H1 (cell line): ENCODE measurements at regions not wholly inside any gene's neighbourhood (a gene's known extent, or its start where the extent isn't known, plus 50 kb on each side); places are given as distances from the start of the nearest gene placed in this dataset.

Experiments
- CTCF ChIA-PET: fragments of 300-600 bp; sonication (Branson Sonifier 250); formaldehyde crosslinking; loops from one replicate; lab custom pipeline; 2021; ENCODE audit not compliant: partially characterized antibody; lab: Charles Lee
- POLR2A ChIA-PET: fragments of 300-600 bp; sonication (Branson Sonifier 250); formaldehyde crosslinking; loops from one replicate; lab custom pipeline; 2021; ENCODE audit warnings: inconsistent platforms; ENCODE audit not compliant: partially characterized antibody; lab: Charles Lee
- DNase-seq, 2 experiments: peaks; one replicate each; pipeline versions ENCODE4 v3.0.0 to v3.0.0-alpha.2; 2010 to 2022; ENCODE audit warnings: low spot score in 2 of 2, low read depth in 1 of 2, mixed read lengths in 1 of 2
- FAIRE-seq: peaks from 2 replicates; lab custom pipeline; 2011; peaks lifted over from hg19 to GRCh38; lab: Jason Lieb, UNC
- H2AFZ ChIP-seq: 2 replicates; pipeline ENCODE4 v1.8.1; 2012; ENCODE audit warnings: low read length, inconsistent platforms
- H2AK5ac ChIP-seq: 2 replicates; pipeline ENCODE4 v1.6.1; 2013; ENCODE audit warnings: low read depth, low read length
- H2BK120ac ChIP-seq: replicated peaks from 2 replicates; pipeline ENCODE3; 2013; ENCODE audit warnings: low read depth, low read length, inconsistent platforms
- H2BK12ac ChIP-seq: 2 replicates; pipeline ENCODE4 v1.6.1; 2013; ENCODE audit warnings: low read depth, low read length
- H2BK15ac ChIP-seq: 2 replicates; pipeline ENCODE4 v1.6.1; 2013; ENCODE audit warnings: low read length
- H2BK20ac ChIP-seq: 2 replicates; pipeline ENCODE4 v1.6.1; 2013; ENCODE audit warnings: low read length
- H2BK5ac ChIP-seq: 2 replicates; pipeline ENCODE4 v1.6.1; 2013; ENCODE audit warnings: low read depth, low read length
- H3K14ac ChIP-seq: 2 replicates; pipeline ENCODE4 v1.6.1; 2013; ENCODE audit warnings: inconsistent platforms; ENCODE audit not compliant: insufficient read length
- H3K18ac ChIP-seq: 2 replicates; pipeline ENCODE4 v1.6.1; 2013; ENCODE audit warnings: low read length; ENCODE audit errors: extremely low read depth
- H3K23ac ChIP-seq: 2 replicates; pipeline ENCODE4 v1.6.1; 2013; ENCODE audit warnings: inconsistent platforms; ENCODE audit not compliant: insufficient read length
- H3K23me2 ChIP-seq: 2 replicates; pipeline ENCODE4 v1.6.1; 2013; ENCODE audit warnings: low read depth, low read length
- H3K27ac ChIP-seq: 2 replicates; pipeline ENCODE4 v1.6.1; 2011; ENCODE audit warnings: low read depth, low read length, inconsistent platforms
- H3K27me3 ChIP-seq, 4 experiments: replicated peaks in 1 of 4; 1 replicate in 1 of 4; 2 replicates in 3 of 4; pipeline versions ENCODE4 v1.6.1 to v1.8.1; 2011 to 2013; ENCODE audit warnings: low read length in 3 of 4, mild to moderate bottlenecking in 3 of 4, inconsistent platforms in 2 of 4, mixed read lengths in 2 of 4, moderate library complexity in 1 of 4; ENCODE audit not compliant: control insufficient read depth in 3 of 4, insufficient read depth in 3 of 4; ENCODE audit errors: extremely low read depth in 1 of 4
- H3K36me3 ChIP-seq, 4 experiments: 2 replicates each; pipeline versions ENCODE4 v1.6.1 to v1.8.1; 2011 to 2013; ENCODE audit warnings: mild to moderate bottlenecking in 4 of 4, low read length in 3 of 4, moderate library complexity in 2 of 4, control low read depth in 1 of 4, inconsistent platforms in 1 of 4; ENCODE audit not compliant: insufficient read depth in 4 of 4, control insufficient read depth in 2 of 4
- H3K4ac ChIP-seq: replicated peaks from 2 replicates; pipeline ENCODE3; 2013; ENCODE audit warnings: low read length, low read depth, mixed read lengths, inconsistent platforms; ENCODE audit not compliant: insufficient read length
- H3K4me1 ChIP-seq, 4 experiments: replicated peaks in 1 of 4; 1 replicate in 1 of 4; 2 replicates in 3 of 4; pipeline versions ENCODE4 v1.6.1 to v1.8.1; 2011 to 2013; ENCODE audit warnings: low read length in 3 of 4, inconsistent platforms in 2 of 4, mixed read lengths in 1 of 4; ENCODE audit not compliant: insufficient read depth in 4 of 4, control insufficient read depth in 3 of 4
- H3K4me2 ChIP-seq, 2 experiments: 2 replicates each; pipeline versions ENCODE4 v1.6.1 to v1.8.1; 2011 to 2013; ENCODE audit warnings: low read depth in 2 of 2, low read length in 2 of 2, control low read depth in 1 of 2, inconsistent platforms in 1 of 2, mild to moderate bottlenecking in 1 of 2; ENCODE audit not compliant: insufficient read depth in 1 of 2
- H3K4me3 ChIP-seq, 4 experiments: fragments of 200-600, 300-600 bp in 1 of 4; sonication (generic), shearing (Covaris generic), sonication (Bioruptor Twin) in 1 of 4; 2 replicates each; pipeline versions ENCODE4 v1.5.1 to v1.8.1; 2011 to 2016; ENCODE audit warnings: low read length in 4 of 4, low read depth in 3 of 4, control low read depth in 2 of 4, inconsistent platforms in 2 of 4, mild to moderate bottlenecking in 2 of 4, mixed read lengths in 1 of 4, moderate library complexity in 1 of 4; ENCODE audit not compliant: insufficient read depth in 2 of 4; ENCODE audit errors: extremely low read depth in 1 of 4
- H3K56ac ChIP-seq: replicated peaks from 2 replicates; pipeline ENCODE3; 2013; ENCODE audit warnings: low read depth, mild to moderate bottlenecking, mixed read lengths, low read length, inconsistent platforms; ENCODE audit not compliant: insufficient read length
- H3K79me1 ChIP-seq: 2 replicates; pipeline ENCODE4 v1.6.1; 2013; ENCODE audit warnings: low read depth, low read length, control low read depth
- H3K79me2 ChIP-seq, 2 experiments: 2 replicates each; pipeline versions ENCODE4 v1.6.1 to v1.8.1; 2012 to 2013; ENCODE audit warnings: low read length in 2 of 2, mild to moderate bottlenecking in 2 of 2, inconsistent platforms in 1 of 2; ENCODE audit not compliant: insufficient read depth in 2 of 2, control insufficient read depth in 1 of 2
- H3K9ac ChIP-seq, 4 experiments: replicated peaks in 1 of 4; 1 replicate in 1 of 4; 2 replicates in 3 of 4; pipeline versions ENCODE4 v1.6.1 to v1.8.1; 2011 to 2013; ENCODE audit warnings: low read depth in 3 of 4, low read length in 3 of 4, control low read depth in 2 of 4, mild to moderate bottlenecking in 2 of 4, moderate library complexity in 2 of 4, inconsistent platforms in 1 of 4; ENCODE audit errors: extremely low read depth in 1 of 4
- H3K9me3 ChIP-seq, 2 experiments: 2 replicates each; pipeline versions ENCODE4 v1.6.1 to v1.8.1; 2012 to 2013; ENCODE audit warnings: mild to moderate bottlenecking in 2 of 2, moderate library complexity in 2 of 2, control low read depth in 1 of 2, inconsistent platforms in 1 of 2, low read depth in 1 of 2, low read length in 1 of 2, mixed read lengths in 1 of 2; ENCODE audit not compliant: insufficient read depth in 2 of 2
- H4K20me1 ChIP-seq, 2 experiments: replicated peaks in 1 of 2; 2 replicates each; pipeline versions ENCODE3 to v1.8.1; 2011 to 2013; ENCODE audit warnings: inconsistent platforms in 2 of 2, low read length in 2 of 2, mild to moderate bottlenecking in 1 of 2; ENCODE audit not compliant: insufficient read depth in 2 of 2, control insufficient read depth in 1 of 2
- H4K5ac ChIP-seq: 2 replicates; pipeline ENCODE4 v1.6.1; 2013; ENCODE audit warnings: low read length, low read depth, mixed read lengths, inconsistent platforms; ENCODE audit not compliant: insufficient read length
- H4K8ac ChIP-seq: 2 replicates; pipeline ENCODE4 v1.8.0; 2013; ENCODE audit warnings: mild to moderate bottlenecking, moderate library complexity, low read length, inconsistent platforms; ENCODE audit not compliant: insufficient read depth; ENCODE audit errors: extremely low read depth
- H4K91ac ChIP-seq: replicated peaks from 2 replicates; pipeline ENCODE3; 2013; ENCODE audit warnings: low read length, mixed read lengths, inconsistent platforms; ENCODE audit not compliant: insufficient read length
- CBX5 ChIP-seq: fragments of 300-800, 300-1000 bp; sonication (generic); IDR thresholded peaks from 2 replicates; pipeline ENCODE4 v1.7.1; 2016; ENCODE audit warnings: antibody characterized with exemption, low read length, low read depth
- CREB1 ChIP-seq: IDR thresholded peaks from 2 replicates; pipeline ENCODE4 v1.6.1; 2012; ENCODE audit warnings: inconsistent platforms
- GTF2F1 ChIP-seq: IDR thresholded peaks from 2 replicates; pipeline ENCODE4 v1.6.1; 2012; ENCODE audit warnings: low read depth, low read length, improper control_type of control experiment, borderline replicate concordance
- POLR2A ChIP-seq, 2 experiments: IDR thresholded peaks; 1 replicate in 1 of 2; 2 replicates in 1 of 2; pipeline ENCODE4 v1.6.1; 2011; ENCODE audit warnings: low read depth in 2 of 2, low read length in 2 of 2, mild to moderate bottlenecking in 2 of 2; ENCODE audit errors: control extremely low read depth in 1 of 2
- RNF2 ChIP-seq: fragments of 200-900, 300-1000 bp; sonication (generic); IDR thresholded peaks from 2 replicates; pipeline ENCODE4 v1.7.1; 2016; ENCODE audit warnings: borderline replicate concordance, low read depth, mild to moderate bottlenecking, antibody characterized with exemption, low read length; ENCODE audit not compliant: poor library complexity, severe bottlenecking; ENCODE audit errors: missing control alignments
- SAP30 ChIP-seq: fragments of 300-600 bp; sonication (generic); IDR thresholded peaks from 2 replicates; pipeline ENCODE4 v1.7.1; 2012; ENCODE audit warnings: low read length, moderate library complexity, mild to moderate bottlenecking, inconsistent platforms; ENCODE audit not compliant: insufficient read depth, insufficient replicate concordance
- SP1 ChIP-seq: IDR thresholded peaks from 2 replicates; pipeline ENCODE4 v1.6.1; 2011; ENCODE audit warnings: low read depth, low read length
- TCF12 ChIP-seq: IDR thresholded peaks from 2 replicates; pipeline ENCODE4 v1.6.1; 2011; ENCODE audit warnings: low read depth, mild to moderate bottlenecking, low read length
- WGBS, 2 experiments: shearing (Covaris generic) in 1 of 2; methylation state at CpG; one replicate each; pipeline versions ENCODE4 v1.1.6 to v1.1.7; 2013 to 2015; ENCODE audit warnings: low lambda C conversion rate in 2 of 2, mixed read lengths in 2 of 2, inconsistent platforms in 1 of 2, low coverage in 1 of 2, missing lambda C conversion rate in 1 of 2; ENCODE audit not compliant: insufficient replicate concordance in 2 of 2, insufficient coverage in 1 of 2, insufficient read length in 1 of 2; ENCODE audit errors: extremely low coverage in 1 of 2, missing lambda C conversion rate in 1 of 2; 5-methylcytosine and 5-hydroxymethylcytosine counted together

DNA sequence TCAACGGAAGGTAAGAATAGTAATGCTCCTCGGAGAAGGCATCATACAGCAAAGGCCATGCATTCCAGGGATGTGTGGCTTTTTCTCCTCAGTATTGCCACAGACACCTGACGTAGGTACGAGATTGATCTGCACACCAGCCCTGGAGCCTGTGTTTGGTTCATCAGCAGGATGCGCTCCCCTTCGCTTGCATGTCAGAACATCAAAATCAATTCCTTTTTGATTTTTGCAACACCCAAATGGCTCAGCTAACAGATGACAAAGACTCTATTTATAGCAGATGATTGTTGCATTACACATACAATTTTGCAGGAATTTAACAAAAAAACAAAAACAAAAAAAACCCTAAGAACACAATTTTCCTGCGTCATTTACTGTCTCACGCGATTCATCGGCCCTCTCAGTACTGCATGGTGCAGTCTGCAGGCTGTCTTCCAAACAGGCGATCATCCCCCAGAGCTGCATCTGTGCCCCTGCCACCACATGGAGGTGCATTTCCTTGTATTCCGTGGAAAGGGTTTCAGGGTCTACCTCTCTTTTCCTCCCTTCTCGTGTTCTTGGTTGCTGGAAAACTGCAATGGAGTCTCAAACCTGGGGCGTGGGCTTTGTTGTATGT lies 207.3 kb downstream of the TEX29 start:
- peaks cover 7 to 27% (median 16%) of the 10 kb centered on the region in 4 experiments for H3K4me1 ChIP-seq
- H4K5ac ChIP-seq = no peak overlapping the region
- H3K23ac ChIP-seq = no peak overlapping the region
- H4K8ac ChIP-seq = no peak overlapping the region
- CTCF ChIA-PET = interaction anchor here (0.8 kb wide), 1 partner anchor 721 kb away, joined by 3 read pairs; no protein-coding TSS in a partner anchor
- TF ChIP-seq SP1 (no peak), SAP30 (no peak), GTF2F1 (no peak), POLR2A (IDR thresholded peaks at IDR 0.05; ENCODE audit: control extremely low read depth in 1 of 2, low read depth in 2 of 2, low read length in 2 of 2) (no peak), CREB1 (no peak), RNF2 (no peak), TCF12 (no peak), CBX5 (no peak)
- H2BK5ac ChIP-seq = no peak overlapping the region
- no peaks in the 10 kb centered on the region for H3K9me3 ChIP-seq
- no peak overlapping the region for H3K14ac ChIP-seq
- no peak overlapping the region for H2BK120ac ChIP-seq
- H3K36me3 ChIP-seq = no peaks in the 10 kb centered on the region
- peaks cover 0 to 2% of the 10 kb centered on the region in 2 experiments for H4K20me1 ChIP-seq
- H3K79me2 ChIP-seq = no peaks in the 10 kb centered on the region
- peaks cover 5% of the 10 kb centered on the region; the same call in 1 of the 2 replicates for H3K23me2 ChIP-seq
- H3K79me1 ChIP-seq = no peaks in the 10 kb centered on the region
- H2BK15ac ChIP-seq = 0 out of 2 replicates have a peak overlapping the region, but pooled peaks have one; percentile 40
- peak overlapping the region; percentile 84; the same call in 1 of the 2 replicates for H2BK12ac ChIP-seq
- no peak overlapping the region for H3K56ac ChIP-seq
- H3K27me3 ChIP-seq = peaks cover 0 to 10% (median 3%) of the 10 kb centered on the region in 4 experiments; a peak in 4 of 7 replicates
- no peak for DNase-seq
- no peak for FAIRE-seq
- H3K4me3 ChIP-seq = no peak overlapping the region
- no peak overlapping the region for H2AFZ ChIP-seq
- H3K18ac ChIP-seq = no peak overlapping the region
- no peak overlapping the region for H2BK20ac ChIP-seq
- peak overlapping the region; percentile 78 for H4K91ac ChIP-seq
- POLR2A ChIA-PET = no interaction called here
- no peak overlapping the region for H3K4me2 ChIP-seq
- peak overlapping the region; percentile 48; the same call in 1 of the 2 replicates for H2AK5ac ChIP-seq
- no peak overlapping the region for H3K27ac ChIP-seq
- no peak overlapping the region for H3K4ac ChIP-seq
- WGBS, 2 experiments = 90% methylated on average over 14 of the region's 14 CpGs; no CpG with 5 or more reads in 1 of the 2 experiments
- H3K9ac ChIP-seq = no peak overlapping the region
